ENCODE measurements at regions not wholly inside any gene's neighbourhood (a gene's known extent, or its start where the extent isn't known, plus 50 kb on each side); places are given as distances from the start of the nearest gene placed in this dataset.
A peak's percentile ranks its signal among the peaks of the same experiment; 100 is the strongest.

DNA sequence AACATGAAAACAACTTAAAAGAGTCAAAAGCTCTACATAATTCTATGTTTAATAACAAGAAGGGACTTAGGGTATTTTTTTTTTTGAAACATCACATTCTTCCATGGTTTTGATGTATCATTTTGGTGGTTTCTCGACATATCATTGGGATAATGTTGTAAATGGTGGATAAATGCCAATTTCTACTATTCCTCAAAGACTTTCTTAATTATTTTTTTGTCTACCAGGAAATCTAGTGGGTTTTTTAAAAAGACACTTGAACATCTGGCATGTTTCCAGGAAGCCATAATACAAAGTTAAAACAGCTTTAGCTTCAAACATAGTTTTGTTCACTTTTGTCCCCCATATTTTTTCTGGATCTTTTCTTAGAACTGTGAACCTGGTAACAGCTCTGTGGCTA is 200.4 kb downstream of the DKK1 start:
- TF ChIP-seq POLR2A (IDR thresholded peaks at IDR 0.05; ENCODE audit: low read depth, low read length), result no peak
- FAIRE-seq, result no peak
- DNase-seq (ENCODE audit: insufficient read length, low spot score), result no peak

DNA sequence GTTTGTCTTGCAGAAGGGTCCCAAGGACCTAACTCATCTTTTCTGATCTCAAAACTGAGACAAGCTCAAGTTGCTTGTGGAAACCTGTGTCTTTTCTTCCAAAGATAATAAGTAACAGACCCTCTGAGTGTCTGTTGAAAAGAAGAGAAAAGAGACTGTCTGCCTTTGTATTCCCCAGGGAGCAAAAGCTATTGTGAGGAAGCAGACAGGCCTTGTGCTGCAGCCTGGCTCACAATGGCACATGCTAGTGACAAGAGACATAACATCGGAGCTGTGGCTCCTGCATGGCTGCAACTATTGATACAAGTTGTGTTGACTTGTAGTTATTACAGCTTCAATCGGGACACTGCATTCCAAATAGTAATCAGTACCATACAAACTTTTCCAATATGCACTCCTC is 202.9 kb downstream of the DKK1 start:
- FAIRE-seq (no peak), DNase-seq (ENCODE audit: insufficient read length, low spot score) (no peak)

DNA sequence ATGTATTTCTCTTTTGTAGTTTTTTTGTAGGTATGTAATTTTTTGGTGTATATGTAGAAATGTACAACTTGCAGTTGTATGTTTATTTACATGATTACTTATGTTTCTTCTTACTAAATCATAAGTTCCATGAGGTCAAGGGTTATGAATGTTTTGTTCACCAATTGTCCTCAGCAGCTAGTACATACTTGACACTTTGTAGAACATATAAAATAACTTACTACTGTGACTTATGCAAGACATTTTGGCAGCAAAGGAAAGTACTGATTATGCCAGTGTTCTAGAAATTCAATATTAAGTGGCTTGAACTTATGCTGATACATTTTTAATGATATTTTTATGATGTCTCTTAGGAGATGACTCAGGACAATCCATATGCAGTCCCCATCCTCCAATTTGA is 209.6 kb downstream of the DKK1 start:
- DNase-seq (ENCODE audit: insufficient read length, low spot score), result no peak
- peak; percentile 41 for FAIRE-seq
- TF ChIP-seq POLR2A (IDR thresholded peaks at IDR 0.05; ENCODE audit: low read depth, low read length), result no peak

More for the DNA sequence above, 202.9 kb downstream of the DKK1 start:
- TF ChIP-seq POLR2A (IDR thresholded peaks at IDR 0.05; ENCODE audit: low read depth, low read length), result no peak

DNA sequence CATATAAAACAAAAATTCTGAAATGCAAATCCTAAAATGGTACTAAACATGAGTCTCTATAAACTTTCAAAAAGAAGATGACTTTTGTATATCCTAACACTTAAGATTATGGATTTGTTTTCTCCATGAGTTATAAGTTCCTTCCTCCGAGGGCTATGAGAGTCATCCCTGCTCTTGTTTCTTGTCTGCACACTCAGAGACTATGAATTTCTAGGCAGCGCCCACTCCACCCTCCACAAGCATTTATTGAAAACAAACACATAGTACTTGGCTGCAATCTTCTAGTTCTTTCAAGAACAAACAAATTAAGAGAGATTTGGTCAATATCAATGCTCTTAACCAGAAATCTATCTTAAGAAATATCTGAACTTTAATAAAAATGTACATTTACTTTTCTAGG is 211.7 kb downstream of the DKK1 start:
- DNase-seq (ENCODE audit: insufficient read length, low spot score), result no peak
- no peak for TF ChIP-seq POLR2A (IDR thresholded peaks at IDR 0.05; ENCODE audit: low read depth, low read length)

DNA sequence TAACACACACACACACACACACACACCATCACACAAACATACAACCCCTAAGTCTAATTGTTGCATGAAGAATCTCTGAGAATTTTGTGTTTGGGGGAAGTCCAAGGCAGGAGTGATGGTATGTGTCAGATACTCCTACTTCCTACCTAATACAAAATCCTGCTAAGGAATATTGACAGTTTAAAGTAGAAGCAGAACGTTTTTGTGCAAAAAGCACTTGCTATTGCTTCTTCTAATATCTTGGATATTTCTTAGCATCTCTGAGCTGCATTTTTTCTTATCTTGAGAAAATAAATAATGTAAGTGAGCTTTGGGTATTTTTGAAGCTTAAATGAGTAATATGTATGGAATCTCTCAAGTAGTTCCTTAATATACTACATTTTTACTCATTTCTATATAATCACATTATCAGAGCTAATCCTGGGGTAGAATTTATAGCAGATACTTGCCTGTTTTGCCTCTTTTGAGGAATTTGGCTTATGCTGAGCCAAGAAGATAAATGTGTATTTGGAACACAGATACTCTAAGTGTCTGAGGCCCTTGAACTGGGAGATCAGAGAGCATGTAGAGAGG is 212.3 kb downstream of the DKK1 start:
- DNase-seq (ENCODE audit: insufficient read length, low spot score) (no peak), FAIRE-seq (peak; percentile 68)
- TF ChIP-seq POLR2A (IDR thresholded peaks at IDR 0.05; ENCODE audit: low read depth, low read length), result no peak

More for the DNA sequence above, 211.7 kb downstream of the DKK1 start:
- FAIRE-seq, result peak; percentile 55

DNA sequence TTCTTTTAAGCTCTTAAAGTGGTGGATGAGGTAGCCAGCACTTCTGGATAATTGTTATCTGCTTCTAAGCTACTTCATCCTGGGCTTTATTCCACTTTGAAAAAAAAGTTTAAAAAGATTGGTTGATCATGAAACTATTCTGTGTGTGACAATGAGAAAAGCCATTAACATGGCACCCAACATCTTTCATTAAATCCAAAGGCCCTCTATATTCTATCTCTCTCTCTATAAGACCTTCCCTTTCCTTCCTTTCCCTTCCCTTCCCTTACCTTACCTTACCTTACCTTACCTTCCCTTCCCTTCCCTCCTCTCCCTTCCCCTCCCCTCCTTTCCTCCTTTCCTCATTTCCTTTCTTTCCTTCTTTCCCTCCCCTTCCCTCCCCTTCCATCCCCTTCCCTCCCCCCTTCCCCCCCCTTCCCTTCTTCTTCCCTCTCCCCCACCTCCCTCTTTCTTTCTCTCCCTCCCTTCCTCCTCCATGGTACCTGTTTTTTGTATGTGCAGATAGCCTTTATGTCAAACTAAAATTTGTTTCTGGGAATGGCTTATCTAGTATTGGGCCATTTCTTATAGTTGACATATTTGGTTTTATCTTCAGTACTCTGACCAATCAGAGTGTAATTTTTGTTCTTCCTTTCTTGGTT is 218.7 kb downstream of the DKK1 start:
- DNase-seq (ENCODE audit: insufficient read length, low spot score) (no peak), FAIRE-seq (no peak)
- TF ChIP-seq POLR2A (IDR thresholded peaks at IDR 0.05; ENCODE audit: low read depth, low read length), result no peak

DNA sequence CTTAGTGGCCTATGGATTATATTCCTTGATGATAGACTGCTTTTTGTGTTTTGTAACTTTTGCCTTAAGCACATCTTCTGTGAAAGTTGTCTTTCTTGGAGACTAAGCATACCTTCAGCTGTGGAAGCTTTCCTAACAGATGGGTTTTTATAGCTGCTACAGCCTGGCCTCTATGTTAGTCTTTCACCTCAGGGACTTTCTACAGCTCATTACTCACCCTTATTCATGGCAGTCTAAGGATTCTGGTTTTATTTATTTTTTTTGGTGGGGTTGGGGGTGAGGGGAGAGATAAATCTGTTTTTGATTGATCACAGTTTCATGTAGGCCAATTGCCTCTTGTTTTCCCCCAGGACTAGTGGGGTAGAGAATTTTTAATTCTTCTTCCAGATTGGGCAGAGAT is 219.9 kb downstream of the DKK1 start:
- no peak for DNase-seq (ENCODE audit: insufficient read length, low spot score)
- TF ChIP-seq POLR2A (IDR thresholded peaks at IDR 0.05; ENCODE audit: low read depth, low read length), result no peak
- no peak for FAIRE-seq

DNA sequence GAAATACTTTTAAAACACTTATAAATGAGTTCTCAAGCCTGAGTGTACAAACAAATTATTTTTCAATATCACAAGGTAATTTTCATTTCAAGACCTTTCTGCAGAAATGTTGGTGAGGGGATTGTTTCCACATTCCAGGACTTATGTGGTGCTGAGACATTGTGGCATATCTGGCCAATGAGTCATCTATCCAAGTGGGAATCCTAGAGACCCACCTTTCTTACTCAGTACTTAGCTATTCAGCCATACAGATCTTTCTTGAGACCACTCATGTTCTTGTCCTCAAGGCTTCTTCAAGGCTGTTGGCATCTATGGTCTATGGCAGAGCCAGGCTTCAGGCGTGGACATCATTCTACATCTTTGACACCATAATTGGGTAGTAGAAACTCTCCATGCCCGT is 225.4 kb downstream of the DKK1 start:
- FAIRE-seq, result peak; percentile 95
- no peak for DNase-seq (ENCODE audit: insufficient read length, low spot score)
- TF ChIP-seq POLR2A (IDR thresholded peaks at IDR 0.05; ENCODE audit: low read depth, low read length), result no peak

DNA sequence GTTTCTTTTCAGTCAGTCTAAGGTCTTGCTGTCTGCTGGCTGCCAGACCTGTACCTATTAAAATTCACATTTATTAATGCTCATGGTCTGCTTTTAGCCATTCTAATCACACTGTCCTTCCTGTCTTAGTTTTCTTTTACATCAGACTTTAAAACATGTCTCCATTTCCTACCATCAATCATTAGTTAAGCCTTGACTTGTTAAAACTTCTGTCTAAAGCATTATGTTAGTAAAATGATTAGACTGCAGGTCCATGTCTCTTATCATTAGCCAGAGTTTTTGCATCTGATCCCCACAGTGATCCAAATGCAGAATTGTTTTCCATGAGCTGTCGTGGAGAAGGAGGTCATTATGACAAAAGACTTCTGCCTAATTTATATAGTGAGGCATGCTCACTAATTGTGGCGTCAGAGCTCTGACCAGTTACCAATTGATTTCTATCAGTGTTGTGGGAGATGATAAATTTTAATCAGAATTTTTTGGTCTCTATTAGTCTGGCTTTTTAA is 226.5 kb downstream of the DKK1 start:
- no peak for TF ChIP-seq POLR2A (IDR thresholded peaks at IDR 0.05; ENCODE audit: low read depth, low read length)
- DNase-seq (ENCODE audit: insufficient read length, low spot score) (no peak), FAIRE-seq (no peak)

DNA sequence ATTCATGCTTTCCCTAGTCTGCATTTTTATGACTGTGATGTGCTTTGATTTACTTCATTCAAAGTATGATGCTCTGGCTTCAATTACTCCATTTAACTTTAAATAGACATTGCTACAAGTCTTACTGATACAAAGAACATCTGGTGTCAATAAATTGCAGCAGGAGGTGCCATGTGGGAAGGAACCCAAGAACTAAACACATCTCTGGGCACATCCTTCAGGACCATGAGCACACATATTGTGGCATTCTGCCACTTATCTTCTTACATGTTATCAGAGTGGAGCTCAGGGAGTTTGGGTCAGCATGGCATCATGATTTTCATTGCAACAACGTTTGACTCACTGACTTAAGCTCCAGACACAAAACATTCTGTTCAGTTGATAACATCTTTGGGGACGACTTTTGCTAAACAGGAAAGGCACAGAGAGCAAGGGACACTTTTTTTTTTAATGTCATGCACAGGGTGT is 227.0 kb downstream of the DKK1 start:
- TF ChIP-seq POLR2A (IDR thresholded peaks at IDR 0.05; ENCODE audit: low read depth, low read length), result no peak

DNA sequence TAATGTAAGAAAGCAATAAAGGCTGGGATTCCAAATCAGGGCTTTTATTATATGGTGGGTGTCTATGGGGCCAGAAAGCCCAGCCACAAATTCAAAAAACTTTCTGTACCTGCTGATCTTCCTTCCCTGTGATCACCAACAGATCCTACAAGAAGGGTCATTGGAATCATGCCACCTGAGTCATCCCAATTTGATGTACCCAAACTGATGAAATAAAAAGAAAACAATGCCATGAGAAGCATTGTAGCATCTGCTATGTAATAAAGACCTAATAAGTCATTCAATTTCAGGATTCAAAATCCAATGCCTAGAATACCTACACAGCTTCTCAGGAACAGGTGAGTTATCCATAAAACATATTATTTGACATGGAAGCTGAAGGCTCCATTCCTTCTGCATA is 228.8 kb downstream of the DKK1 start:
- DNase-seq (ENCODE audit: insufficient read length, low spot score), result no peak
- FAIRE-seq, result no peak
- TF ChIP-seq POLR2A (IDR thresholded peaks at IDR 0.05; ENCODE audit: low read depth, low read length), result no peak

More for the DNA sequence above, 227.0 kb downstream of the DKK1 start:
- peak; percentile 70 for FAIRE-seq
- no peak for DNase-seq (ENCODE audit: insufficient read length, low spot score)

DNA sequence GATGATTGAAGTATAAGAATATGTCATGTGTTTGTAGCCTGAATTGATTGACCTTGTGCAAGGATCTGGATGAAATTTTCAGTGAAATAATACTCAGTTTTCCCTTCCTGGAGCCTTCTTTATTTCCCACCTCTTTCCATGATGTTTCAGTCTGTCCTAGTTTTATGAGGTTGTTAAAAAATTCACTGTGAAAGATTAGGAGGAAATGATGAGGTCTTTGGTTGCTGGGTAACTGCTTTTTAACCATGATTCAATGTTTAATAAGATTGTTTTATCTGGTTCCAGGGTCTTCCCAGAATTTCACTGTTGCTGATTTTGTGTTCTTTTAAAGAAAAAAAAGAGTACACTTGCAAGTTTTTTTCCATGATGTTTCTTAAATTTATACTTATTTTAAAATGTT is 221.5 kb downstream of the MBL2 start:
- TF ChIP-seq POLR2A (IDR thresholded peaks at IDR 0.05; ENCODE audit: low read depth, low read length), result no peak
- no peak for DNase-seq (ENCODE audit: insufficient read length, low spot score)
- no peak for FAIRE-seq

DNA sequence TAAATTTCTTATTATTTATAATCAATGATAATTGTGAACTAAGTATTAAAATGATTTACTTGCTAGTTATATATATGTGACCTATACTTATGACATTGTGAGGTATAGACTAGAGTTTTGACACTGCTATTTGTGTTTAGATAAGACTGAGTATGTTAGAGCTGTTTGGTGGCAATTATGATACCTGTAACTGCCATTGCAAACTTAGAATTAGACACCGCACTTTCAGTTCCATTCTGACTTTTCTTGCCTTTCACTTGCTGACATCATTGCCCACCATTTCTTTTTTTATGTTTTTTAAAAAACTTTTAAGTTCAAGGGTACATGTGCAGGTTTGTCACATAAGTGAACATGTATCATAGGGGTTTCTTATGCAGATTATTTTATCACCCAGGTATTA is 214.5 kb downstream of the MBL2 start:
- no peak for DNase-seq (ENCODE audit: insufficient read length, low spot score)
- FAIRE-seq, result no peak
- TF ChIP-seq POLR2A (IDR thresholded peaks at IDR 0.05; ENCODE audit: low read depth, low read length), result no peak

DNA sequence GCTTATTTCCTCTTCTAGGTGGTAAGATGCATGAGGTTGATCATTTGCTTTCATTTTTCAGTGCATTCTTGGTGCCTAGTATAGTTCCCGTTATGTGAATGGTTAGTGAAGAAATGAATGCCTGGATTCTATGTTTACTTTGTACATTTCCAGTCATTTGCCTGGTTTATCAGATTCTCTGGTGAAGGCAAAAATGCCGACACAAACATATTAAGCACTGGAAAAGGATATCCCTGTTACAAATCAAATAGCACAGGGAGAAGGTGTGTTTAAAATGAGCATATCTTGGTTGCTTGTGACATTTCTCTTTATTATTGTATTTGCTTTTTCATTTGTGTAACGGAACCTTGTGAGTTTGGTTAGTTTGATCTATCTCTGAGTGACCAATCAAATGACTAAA is 211.3 kb downstream of the MBL2 start:
- TF ChIP-seq POLR2A (IDR thresholded peaks at IDR 0.05; ENCODE audit: low read depth, low read length), result no peak
- DNase-seq (ENCODE audit: insufficient read length, low spot score), result no peak
- FAIRE-seq, result peak; percentile 27

DNA sequence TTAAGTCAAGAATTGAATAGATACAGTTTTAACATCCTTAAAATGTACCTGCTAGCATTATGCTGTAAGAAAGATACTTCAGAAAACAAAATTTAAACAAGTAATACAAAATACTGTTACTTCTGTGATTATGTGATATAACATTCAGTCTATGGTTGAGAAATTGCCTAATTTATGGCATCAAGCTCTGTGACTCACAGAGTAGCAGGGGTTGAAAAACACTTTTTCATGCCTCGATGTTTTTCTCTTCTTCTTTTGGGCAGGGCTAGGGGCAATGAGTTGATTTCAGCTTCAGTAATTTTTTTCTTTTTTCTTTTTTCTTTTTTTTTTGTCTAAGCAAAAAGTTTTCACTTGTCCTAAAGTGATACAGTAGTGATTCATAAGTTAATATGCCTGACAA is 209.2 kb downstream of the MBL2 start:
- FAIRE-seq (peak; percentile 36), DNase-seq (ENCODE audit: insufficient read length, low spot score) (no peak)
- TF ChIP-seq POLR2A (IDR thresholded peaks at IDR 0.05; ENCODE audit: low read depth, low read length), result no peak

Data from H54 (cell line).